CD4-positive, alpha-beta T cell (primary cell): ENCODE measurements at regions not wholly inside any gene's neighbourhood (a gene's known extent, or its start where the extent isn't known, plus 50 kb on each side); places are given as distances from the start of the nearest gene placed in this dataset.

Source experiments
- ATAC-seq: fragments of 200-7000 bp; cut with Tn5 transposase; one replicate; pipeline ENCODE4 v1.10.0; 2022; ENCODE audit warnings: mild to moderate bottlenecking; ENCODE audit not compliant: poor library complexity
- CTCF ChIA-PET: fragments of 350-600 bp; sonication (Branson Sonifier 250); formaldehyde crosslinking; loops from one replicate; lab custom pipeline; 2021; ENCODE audit warnings: antibody characterized with exemption, inconsistent platforms; lab: Charles Lee
- POLR2A ChIA-PET: fragments of 350-600 bp; sonication (Branson Sonifier 250); formaldehyde crosslinking; loops from one replicate; lab custom pipeline; 2021; ENCODE audit warnings: antibody characterized with exemption, inconsistent platforms; lab: Charles Lee
- DNase-seq, 14 experiments: peaks; one replicate each; pipeline ENCODE4 v3.0.0-alpha.2; 2013 to 2020; ENCODE audit warnings: mixed read lengths in 2 of 14
- H3K27ac ChIP-seq, 2 donors: one replicate each; pipeline versions ENCODE4 v1.5.1 to v1.7.0; 2013; ENCODE audit warnings: low read length in 2 of 2, low read depth in 1 of 2, mild to moderate bottlenecking in 1 of 2
- H3K27me3 ChIP-seq, 2 experiments: 1 replicate in 1 of 2; 2 replicates in 1 of 2; pipeline versions ENCODE4 v1.6.1 to v1.7.0; 2013; ENCODE audit warnings: low read length in 2 of 2, control low read depth in 1 of 2, mild to moderate bottlenecking in 1 of 2, moderate library complexity in 1 of 2; ENCODE audit not compliant: insufficient read depth in 2 of 2, control insufficient read depth in 1 of 2
- H3K36me3 ChIP-seq: one replicate; pipeline ENCODE4 v1.6.1; 2013; ENCODE audit warnings: low read length, control low read depth; ENCODE audit not compliant: insufficient read depth
- H3K4me1 ChIP-seq: one replicate; pipeline ENCODE4 v1.6.1; 2013; ENCODE audit warnings: low read length, control low read depth; ENCODE audit not compliant: insufficient read depth
- H3K4me3 ChIP-seq: one replicate; pipeline ENCODE4 v1.5.1; 2013; ENCODE audit warnings: mild to moderate bottlenecking, low read length, moderate library complexity
- H3K9me3 ChIP-seq, 2 experiments: 1 replicate in 1 of 2; 2 replicates in 1 of 2; pipeline versions ENCODE4 v1.6.1 to v1.7.0; 2013; ENCODE audit warnings: low read length in 2 of 2, mild to moderate bottlenecking in 2 of 2, control low read depth in 1 of 2, moderate library complexity in 1 of 2; ENCODE audit not compliant: control insufficient read depth in 1 of 2, insufficient read depth in 1 of 2
- H3K27ac Mint-ChIP-seq: one replicate; pipeline ENCODE4 v1.8.0; 2020; ENCODE audit warnings: mixed read lengths
- H3K27me3 Mint-ChIP-seq: one replicate; pipeline ENCODE4 v1.8.0; 2021; ENCODE audit warnings: mixed read lengths
- H3K36me3 Mint-ChIP-seq: one replicate; pipeline ENCODE4 v1.8.0; 2021; ENCODE audit warnings: low read depth, mixed read lengths
- H3K4me1 Mint-ChIP-seq: one replicate; pipeline ENCODE4 v1.8.0; 2021; ENCODE audit warnings: low read depth, mixed read lengths
- H3K4me3 Mint-ChIP-seq: one replicate; pipeline ENCODE4 v1.8.0; 2020; ENCODE audit warnings: mild to moderate bottlenecking, mixed read lengths
- H3K9me3 Mint-ChIP-seq: one replicate; pipeline ENCODE4 v1.8.0; 2020; ENCODE audit warnings: mixed read lengths
- intact Hi-C, 2 experiments: fragments of 100-400 bp; cut with DNase I in 1 of 2; cut with micrococcal nuclease in 1 of 2; formaldehyde crosslinking; loops; one replicate each; pipeline versions ENCODE4 v1.15.1 to v1.9.0; 2023 to 2025; cut with DNase I, micrococcal nuclease
- TF ChIP-seq, protein P1 (sequence below): fragments of 200-600 bp; IDR thresholded peaks from one replicate; pipeline ENCODE4 v1.8.0; 2022; ENCODE audit warnings: antibody characterized with exemption, mild to moderate bottlenecking

DNA sequence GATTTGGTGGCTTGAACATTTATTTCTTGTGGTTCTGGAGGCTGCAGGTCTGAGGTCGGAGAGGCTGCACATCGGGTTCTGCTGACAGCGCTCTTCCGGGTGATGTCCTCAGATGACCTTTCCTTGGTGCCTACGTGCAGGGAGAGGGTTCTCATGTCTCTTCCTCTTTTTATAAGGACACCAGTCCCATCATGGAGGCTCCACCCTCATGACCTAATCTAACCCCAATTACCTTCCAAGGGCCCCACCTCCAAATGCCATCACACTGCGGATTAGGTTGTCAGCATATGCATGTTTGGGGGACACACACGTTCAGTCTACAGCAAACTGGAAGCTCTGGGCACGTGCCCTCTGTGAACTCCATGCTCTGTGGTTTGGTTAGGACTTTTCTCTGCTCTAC is 338.6 kb downstream of the FGF9 start:
- no peaks in the 10 kb centered on the region for H3K36me3 ChIP-seq
- TF ChIP-seq, protein P1, sequence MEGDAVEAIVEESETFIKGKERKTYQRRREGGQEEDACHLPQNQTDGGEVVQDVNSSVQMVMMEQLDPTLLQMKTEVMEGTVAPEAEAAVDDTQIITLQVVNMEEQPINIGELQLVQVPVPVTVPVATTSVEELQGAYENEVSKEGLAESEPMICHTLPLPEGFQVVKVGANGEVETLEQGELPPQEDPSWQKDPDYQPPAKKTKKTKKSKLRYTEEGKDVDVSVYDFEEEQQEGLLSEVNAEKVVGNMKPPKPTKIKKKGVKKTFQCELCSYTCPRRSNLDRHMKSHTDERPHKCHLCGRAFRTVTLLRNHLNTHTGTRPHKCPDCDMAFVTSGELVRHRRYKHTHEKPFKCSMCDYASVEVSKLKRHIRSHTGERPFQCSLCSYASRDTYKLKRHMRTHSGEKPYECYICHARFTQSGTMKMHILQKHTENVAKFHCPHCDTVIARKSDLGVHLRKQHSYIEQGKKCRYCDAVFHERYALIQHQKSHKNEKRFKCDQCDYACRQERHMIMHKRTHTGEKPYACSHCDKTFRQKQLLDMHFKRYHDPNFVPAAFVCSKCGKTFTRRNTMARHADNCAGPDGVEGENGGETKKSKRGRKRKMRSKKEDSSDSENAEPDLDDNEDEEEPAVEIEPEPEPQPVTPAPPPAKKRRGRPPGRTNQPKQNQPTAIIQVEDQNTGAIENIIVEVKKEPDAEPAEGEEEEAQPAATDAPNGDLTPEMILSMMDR: no peak
- no peak overlapping the region for H3K4me3 Mint-ChIP-seq
- H3K9me3 ChIP-seq: no peaks in the 10 kb centered on the region
- no peaks in the 10 kb centered on the region for H3K36me3 Mint-ChIP-seq
- ChIA-PET CTCF (no interaction called here), POLR2A (no interaction called here)
- no peaks in the 10 kb centered on the region for H3K27me3 Mint-ChIP-seq
- H3K4me1 ChIP-seq: no peaks in the 10 kb centered on the region
- intact Hi-C loops: no loop called here
- peaks cover 2% of the 10 kb centered on the region for H3K9me3 Mint-ChIP-seq
- ATAC-seq: no peak
- no peak overlapping the region for H3K27ac Mint-ChIP-seq
- no peak overlapping the region for H3K4me3 ChIP-seq
- DNase-seq: peak in 3 of 14 experiments; percentile 20 to 24 (median 20)
- H3K4me1 Mint-ChIP-seq: no peaks in the 10 kb centered on the region
- H3K27me3 ChIP-seq: no peaks in the 10 kb centered on the region
- H3K27ac ChIP-seq: no peak overlapping the region

DNA sequence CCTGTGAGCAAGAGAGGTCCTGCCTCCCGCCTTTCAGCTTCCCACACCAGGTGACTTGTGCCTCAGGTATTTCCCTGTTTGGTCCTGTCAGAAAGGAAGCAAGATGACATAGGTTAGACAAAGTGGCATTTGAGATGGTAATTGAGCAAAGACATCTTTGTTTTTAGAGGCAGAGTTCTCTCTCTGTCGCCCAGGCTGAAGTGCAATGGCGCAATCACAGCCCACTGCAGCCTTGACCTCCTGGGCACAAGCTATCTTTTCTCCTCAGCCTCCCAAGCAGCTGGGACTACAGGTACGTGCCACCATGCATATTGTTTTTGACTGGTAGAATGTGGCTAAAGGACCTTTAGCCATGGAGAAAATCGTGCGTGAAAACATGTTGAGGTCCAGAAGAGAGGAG is 339.1 kb downstream of the FGF9 start:
- Histone ChIP-seq H3K27ac (no peak overlapping the region), H3K9me3 (no peaks in the 10 kb centered on the region), H3K36me3 (no peaks in the 10 kb centered on the region), H3K27me3 (no peaks in the 10 kb centered on the region), H3K4me1 (no peaks in the 10 kb centered on the region), H3K4me3 (no peak overlapping the region)
- no peak for ATAC-seq
- H3K9me3 Mint-ChIP-seq: peaks cover 2% of the 10 kb centered on the region
- no peak overlapping the region for H3K27ac Mint-ChIP-seq
- ChIA-PET CTCF (no interaction called here), POLR2A (no interaction called here)
- intact Hi-C loops: no loop called here
- TF ChIP-seq, protein P1: no peak
- no peaks in the 10 kb centered on the region for H3K4me1 Mint-ChIP-seq
- H3K36me3 Mint-ChIP-seq: no peaks in the 10 kb centered on the region
- H3K4me3 Mint-ChIP-seq: no peak overlapping the region
- DNase-seq: no peak
- H3K27me3 Mint-ChIP-seq: no peaks in the 10 kb centered on the region

DNA sequence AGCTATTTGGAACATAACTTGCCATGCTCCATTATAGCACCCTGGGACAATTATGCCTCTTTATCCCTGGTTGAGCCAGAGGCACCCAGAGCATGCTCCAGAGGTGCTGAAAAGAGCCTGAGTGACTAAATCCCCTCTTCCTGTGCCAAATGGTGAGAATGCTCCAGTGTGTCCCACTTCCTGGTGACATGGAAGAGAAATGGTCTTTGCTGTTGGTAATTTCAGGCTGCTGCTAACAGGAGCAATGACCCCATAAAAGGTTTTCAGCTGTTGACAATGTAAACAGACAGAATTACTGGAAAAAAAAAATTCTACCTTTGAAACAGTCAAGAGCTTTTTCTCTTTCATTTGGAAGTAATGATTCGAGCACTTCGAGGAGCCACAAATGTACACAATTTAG is 341.8 kb downstream of the FGF9 start:
- Histone ChIP-seq H3K9me3 (no peaks in the 10 kb centered on the region), H3K36me3 (no peaks in the 10 kb centered on the region), H3K27ac (no peak overlapping the region), H3K27me3 (no peaks in the 10 kb centered on the region), H3K4me3 (no peak overlapping the region), H3K4me1 (no peaks in the 10 kb centered on the region)
- DNase-seq (no peak), ATAC-seq (no peak)
- H3K9me3 Mint-ChIP-seq: peaks cover 2% of the 10 kb centered on the region
- TF ChIP-seq, protein P1: no peak
- intact Hi-C loops: no loop called here
- no peak overlapping the region for H3K27ac Mint-ChIP-seq
- peaks cover under 1% of the 10 kb centered on the region for H3K4me1 Mint-ChIP-seq
- H3K27me3 Mint-ChIP-seq: no peaks in the 10 kb centered on the region
- no peak overlapping the region for H3K4me3 Mint-ChIP-seq
- H3K36me3 Mint-ChIP-seq: no peaks in the 10 kb centered on the region
- CTCF ChIA-PET: interaction anchor here (0.6 kb wide), 1 partner anchor 46 kb away, joined by 3 read pairs; no protein-coding TSS in a partner anchor
- POLR2A ChIA-PET: no interaction called here
